ENCODE measurements at regions not wholly inside any gene's neighbourhood (a gene's known extent, or its start where the extent isn't known, plus 50 kb on each side); places are given as distances from the start of the nearest gene placed in this dataset.

DNA sequence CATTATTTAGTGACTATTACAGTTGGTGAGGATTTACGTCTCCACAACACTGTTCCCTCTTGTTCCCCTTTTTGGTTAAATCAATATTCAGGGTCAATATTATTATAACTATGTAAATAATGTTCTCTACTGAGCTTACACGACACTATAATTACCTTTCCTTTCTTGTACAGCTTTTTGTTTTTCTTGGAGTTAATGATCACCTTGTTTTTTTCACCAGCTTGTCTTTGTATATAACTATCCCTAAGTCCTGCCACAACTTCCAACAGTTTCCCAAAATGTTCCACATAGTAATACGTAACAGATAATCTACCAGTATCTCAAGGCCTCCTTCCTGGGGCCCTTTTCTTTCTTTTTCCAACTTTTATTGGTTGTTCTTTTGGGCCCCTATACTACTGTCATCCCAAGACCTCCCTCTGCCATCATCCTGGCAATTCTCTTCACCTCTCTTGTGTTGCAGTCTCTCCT lies 142.0 kb upstream of the SOX4 start:
- 69 to 75% methylated on average over 3 of the region's 3 CpGs for WGBS, 2 donors
- no peak overlapping the region for H3K4me3 ChIP-seq
- DNase-seq (no peak), ATAC-seq (ENCODE audit: insufficient read depth, low FRiP score) (no peak)
- no peaks in the 10 kb centered on the region for H3K36me3 ChIP-seq (ENCODE audit: control insufficient read depth in 4 of 4, insufficient read depth in 4 of 4, low read length in 4 of 4)
- H3K27ac ChIP-seq (ENCODE audit: low read depth in 1 of 2, low read length in 1 of 2): no peak overlapping the region
- H3K9ac ChIP-seq (ENCODE audit: insufficient read depth in 1 of 2, low read length in 2 of 2): no peak overlapping the region
- TF ChIP-seq, protein P1, sequence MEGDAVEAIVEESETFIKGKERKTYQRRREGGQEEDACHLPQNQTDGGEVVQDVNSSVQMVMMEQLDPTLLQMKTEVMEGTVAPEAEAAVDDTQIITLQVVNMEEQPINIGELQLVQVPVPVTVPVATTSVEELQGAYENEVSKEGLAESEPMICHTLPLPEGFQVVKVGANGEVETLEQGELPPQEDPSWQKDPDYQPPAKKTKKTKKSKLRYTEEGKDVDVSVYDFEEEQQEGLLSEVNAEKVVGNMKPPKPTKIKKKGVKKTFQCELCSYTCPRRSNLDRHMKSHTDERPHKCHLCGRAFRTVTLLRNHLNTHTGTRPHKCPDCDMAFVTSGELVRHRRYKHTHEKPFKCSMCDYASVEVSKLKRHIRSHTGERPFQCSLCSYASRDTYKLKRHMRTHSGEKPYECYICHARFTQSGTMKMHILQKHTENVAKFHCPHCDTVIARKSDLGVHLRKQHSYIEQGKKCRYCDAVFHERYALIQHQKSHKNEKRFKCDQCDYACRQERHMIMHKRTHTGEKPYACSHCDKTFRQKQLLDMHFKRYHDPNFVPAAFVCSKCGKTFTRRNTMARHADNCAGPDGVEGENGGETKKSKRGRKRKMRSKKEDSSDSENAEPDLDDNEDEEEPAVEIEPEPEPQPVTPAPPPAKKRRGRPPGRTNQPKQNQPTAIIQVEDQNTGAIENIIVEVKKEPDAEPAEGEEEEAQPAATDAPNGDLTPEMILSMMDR (IDR thresholded peaks at IDR 0.05; ENCODE audit: control extremely low read depth, extremely low read depth): no peak
- H3K9me3 ChIP-seq (ENCODE audit: control insufficient read depth in 4 of 4, insufficient read depth in 3 of 4, low read length in 3 of 4): no peaks in the 10 kb centered on the region
- H3K4me1 ChIP-seq (ENCODE audit: control insufficient read depth in 5 of 5, insufficient read depth in 5 of 5, low read length in 5 of 5): peaks cover 0 to 18% (median 0%) of the 10 kb centered on the region in 5 donors
- H3K27me3 ChIP-seq (ENCODE audit: control insufficient read depth in 3 of 3, insufficient read depth in 3 of 3, low read length in 2 of 3): no peaks in the 10 kb centered on the region

DNA sequence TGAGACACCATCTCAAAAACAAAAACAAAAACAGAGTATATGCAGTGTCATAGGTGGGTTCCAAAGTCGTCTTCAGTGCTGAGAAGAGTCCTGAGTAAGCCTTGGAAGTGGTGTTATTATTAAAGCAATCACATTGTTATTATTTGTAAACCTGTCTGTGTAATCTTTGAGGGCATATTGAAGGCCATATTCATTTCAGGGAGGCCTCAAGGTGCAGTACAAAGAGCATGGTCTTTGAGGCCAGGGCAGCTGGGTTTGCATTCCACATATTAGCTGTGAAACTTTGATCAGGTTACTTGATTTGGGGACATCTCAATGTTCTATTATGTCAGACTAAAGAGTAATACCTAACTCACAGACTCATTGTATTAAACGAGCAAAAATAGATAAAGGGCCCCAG lies 139.3 kb upstream of the SOX4 start:
- no peak for ATAC-seq (ENCODE audit: insufficient read depth, low FRiP score)
- Histone ChIP-seq H3K27ac (ENCODE audit: low read depth in 1 of 2, low read length in 1 of 2) (no peak overlapping the region), H3K27me3 (ENCODE audit: control insufficient read depth in 3 of 3, insufficient read depth in 3 of 3, low read length in 2 of 3) (no peaks in the 10 kb centered on the region), H3K4me1 (ENCODE audit: control insufficient read depth in 5 of 5, insufficient read depth in 5 of 5, low read length in 5 of 5) (peaks cover 0 to 18% (median 0%) of the 10 kb centered on the region in 5 donors), H3K4me3 (no peak overlapping the region), H3K9me3 (ENCODE audit: control insufficient read depth in 4 of 4, insufficient read depth in 3 of 4, low read length in 3 of 4) (no peaks in the 10 kb centered on the region), H3K36me3 (ENCODE audit: control insufficient read depth in 4 of 4, insufficient read depth in 4 of 4, low read length in 4 of 4) (no peaks in the 10 kb centered on the region), H3K9ac (ENCODE audit: insufficient read depth in 1 of 2, low read length in 2 of 2) (no peak overlapping the region)
- WGBS, 2 donors: 74 to 90% methylated on average over 2 of the region's 2 CpGs
- TF ChIP-seq, protein P1 (IDR thresholded peaks at IDR 0.05; ENCODE audit: control extremely low read depth, extremely low read depth): no peak
- DNase-seq: no peak

DNA sequence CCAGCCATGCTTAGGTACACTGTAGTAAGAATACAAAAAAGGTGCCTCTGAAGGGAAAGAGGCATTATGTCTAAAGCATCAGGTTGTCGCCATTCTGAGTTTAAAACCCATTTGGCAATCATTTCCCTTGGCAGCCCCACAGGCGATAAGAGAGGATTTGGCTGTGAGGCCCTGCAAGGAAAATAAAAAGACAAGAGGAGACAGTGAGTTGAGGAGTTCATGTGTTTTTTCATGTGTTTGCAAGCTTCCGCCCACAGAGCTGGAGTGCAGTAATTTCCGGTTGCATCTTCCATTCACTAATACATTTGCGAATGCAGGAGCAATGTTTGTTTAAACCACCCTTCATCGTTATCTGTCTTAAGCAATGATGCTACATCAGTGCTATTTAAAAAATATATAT lies 138.5 kb upstream of the SOX4 start:
- Histone ChIP-seq H3K36me3 (ENCODE audit: control insufficient read depth in 4 of 4, insufficient read depth in 4 of 4, low read length in 4 of 4) (no peaks in the 10 kb centered on the region), H3K9ac (ENCODE audit: insufficient read depth in 1 of 2, low read length in 2 of 2) (no peak overlapping the region), H3K27ac (ENCODE audit: low read depth in 1 of 2, low read length in 1 of 2) (no peak overlapping the region), H3K4me1 (ENCODE audit: control insufficient read depth in 5 of 5, insufficient read depth in 5 of 5, low read length in 5 of 5) (peaks cover 0 to 18% (median 0%) of the 10 kb centered on the region in 5 donors), H3K4me3 (no peak overlapping the region), H3K27me3 (ENCODE audit: control insufficient read depth in 3 of 3, insufficient read depth in 3 of 3, low read length in 2 of 3) (no peaks in the 10 kb centered on the region), H3K9me3 (ENCODE audit: control insufficient read depth in 4 of 4, insufficient read depth in 3 of 4, low read length in 3 of 4) (no peaks in the 10 kb centered on the region)
- TF ChIP-seq, protein P1 (IDR thresholded peaks at IDR 0.05; ENCODE audit: control extremely low read depth, extremely low read depth): no peak
- 67 to 71% methylated on average over 6 of the region's 6 CpGs for WGBS, 2 donors
- DNase-seq (peak; percentile 58 to 84 (median 82)), ATAC-seq (ENCODE audit: insufficient read depth, low FRiP score) (no peak)

DNA sequence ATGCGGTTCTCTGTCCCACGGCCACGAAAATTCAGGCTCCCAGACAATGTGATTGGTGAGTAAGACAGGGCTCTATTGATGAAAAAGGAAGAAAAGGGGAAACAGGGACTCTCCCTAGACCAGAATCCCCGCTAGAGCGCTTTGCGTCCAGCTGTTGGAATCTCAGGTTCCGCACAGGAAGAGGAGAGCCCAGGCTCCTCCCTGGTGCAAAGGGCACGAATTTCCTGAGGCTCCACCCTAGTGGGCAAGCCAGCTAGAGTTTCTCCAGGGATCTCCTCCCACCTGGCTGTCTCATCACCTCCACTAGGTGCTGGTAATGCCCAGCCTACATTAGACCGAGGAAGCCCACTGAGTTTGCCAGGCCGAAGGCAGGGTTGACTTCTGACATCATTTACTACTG lies 135.9 kb upstream of the SOX4 start:
- Histone ChIP-seq H3K27me3 (ENCODE audit: control insufficient read depth in 3 of 3, insufficient read depth in 3 of 3, low read length in 2 of 3) (no peaks in the 10 kb centered on the region), H3K4me1 (ENCODE audit: control insufficient read depth in 5 of 5, insufficient read depth in 5 of 5, low read length in 5 of 5) (peaks cover 0 to 11% (median 0%) of the 10 kb centered on the region in 5 donors), H3K4me3 (no peak overlapping the region), H3K36me3 (ENCODE audit: control insufficient read depth in 4 of 4, insufficient read depth in 4 of 4, low read length in 4 of 4) (no peaks in the 10 kb centered on the region), H3K27ac (ENCODE audit: low read depth in 1 of 2, low read length in 1 of 2) (no peak overlapping the region), H3K9me3 (ENCODE audit: control insufficient read depth in 4 of 4, insufficient read depth in 3 of 4, low read length in 3 of 4) (no peaks in the 10 kb centered on the region), H3K9ac (ENCODE audit: insufficient read depth in 1 of 2, low read length in 2 of 2) (no peak overlapping the region)
- WGBS, 2 donors: 95 to 96% methylated on average over 10 of the region's 10 CpGs
- TF ChIP-seq, protein P1 (IDR thresholded peaks at IDR 0.05; ENCODE audit: control extremely low read depth, extremely low read depth): no peak
- no peak for DNase-seq
- ATAC-seq (ENCODE audit: insufficient read depth, low FRiP score): no peak

Measured in lung (tissue), 11 donors.